Kidney capillary endothelial cell (primary cell): ENCODE measurements at regions not wholly inside any gene's neighbourhood (a gene's known extent, or its start where the extent isn't known, plus 50 kb on each side); places are given as distances from the start of the nearest gene placed in this dataset.
"Not testable (repeated sequence)": the region's sequence is repeated elsewhere in the genome, so short reads cannot be mapped to it uniquely, and the experiment has no call there.

Source experiments
- DNase-seq: peaks from one replicate; pipeline ENCODE4 v3.0.0-alpha.2; 2018; ENCODE audit warnings: low spot score

- no peak for DNase-seq
Measured at GRCh38 chr19:29154163-29154562, 58.8 kb downstream of the UQCRFS1 start.

GRCh38 chr19:29145756-29146155 is 67.2 kb downstream of the UQCRFS1 start:
- no peak for DNase-seq

DNA sequence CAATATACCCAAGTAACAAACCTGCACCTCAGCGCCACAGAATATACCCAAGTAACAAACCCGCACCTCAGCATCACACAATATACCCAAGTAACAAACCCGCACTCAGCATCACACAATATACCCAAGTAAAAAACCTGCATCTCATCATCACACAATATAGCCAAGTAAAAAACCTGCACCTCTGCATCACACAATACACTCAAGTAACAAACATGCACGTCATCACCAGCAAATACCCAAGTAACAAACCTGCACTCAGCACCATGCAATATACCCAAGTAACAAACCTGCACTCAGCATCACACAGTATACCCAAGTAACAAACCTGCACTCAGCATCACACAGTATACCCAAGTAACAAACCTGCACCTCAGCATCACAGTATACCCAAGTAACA is 69.8 kb downstream of the UQCRFS1 start:
- no peak for DNase-seq

DNA sequence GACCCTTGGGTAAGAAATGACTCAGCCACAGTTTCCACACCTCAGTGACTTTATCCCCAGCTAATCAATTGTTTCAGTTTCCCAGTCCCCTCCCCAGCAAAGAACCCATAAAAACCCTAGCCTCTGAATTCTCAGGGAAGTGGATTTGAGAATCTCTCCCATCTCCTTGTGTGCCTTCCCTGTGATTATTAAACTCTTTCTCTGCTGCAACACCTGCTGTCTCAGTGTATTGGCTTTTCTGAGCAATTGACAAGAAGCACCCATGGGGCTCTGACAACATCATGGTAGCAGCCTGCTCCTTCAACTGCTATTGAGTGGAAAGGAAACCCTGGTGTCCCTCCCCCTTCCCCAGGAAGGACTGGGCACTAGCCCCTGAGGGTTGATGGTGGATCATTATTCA is 73.7 kb downstream of the UQCRFS1 start:
- DNase-seq, result no peak

- not testable (repeated sequence) for DNase-seq
Measured at GRCh38 chr19:29138206-29138605, 74.7 kb downstream of the UQCRFS1 start.

DNA sequence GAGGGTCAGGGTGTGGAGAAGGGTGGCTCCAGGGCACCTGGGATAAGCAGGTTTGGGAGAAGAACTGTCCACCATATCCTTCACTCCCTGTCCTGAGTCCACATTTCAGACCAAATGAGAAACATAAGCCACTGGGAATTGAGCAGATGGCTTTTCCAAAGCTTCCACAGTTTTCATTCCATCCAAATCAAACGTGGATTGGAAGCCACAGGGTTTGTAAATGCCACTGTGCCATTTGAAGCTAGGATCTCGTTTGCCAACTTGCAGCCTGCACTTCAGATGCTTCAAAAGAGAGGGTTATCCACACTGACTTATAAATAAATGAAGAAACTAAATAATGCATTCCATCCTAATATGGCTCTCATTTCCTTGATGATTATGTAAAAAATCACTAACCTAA is 81.5 kb downstream of the UQCRFS1 start:
- DNase-seq, result no peak

DNA sequence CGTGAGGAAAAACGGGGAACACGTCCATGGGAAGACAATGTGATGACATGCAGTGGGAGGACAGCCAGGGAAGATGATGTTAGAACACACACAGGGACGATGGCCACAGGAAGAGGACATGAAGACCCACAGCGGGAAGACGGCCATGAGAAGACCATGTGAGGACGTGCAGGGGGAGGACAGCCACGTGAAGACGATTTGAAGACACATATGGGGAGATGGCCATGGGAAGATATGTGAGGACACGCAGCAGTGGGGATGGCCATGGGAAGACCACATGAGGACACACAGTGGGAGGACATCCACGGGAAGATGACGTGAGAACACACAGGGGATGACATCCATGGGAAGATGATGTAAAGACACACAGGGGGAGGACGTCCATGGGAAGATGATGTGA is 83.8 kb downstream of the UQCRFS1 start:
- no peak for DNase-seq

DNA sequence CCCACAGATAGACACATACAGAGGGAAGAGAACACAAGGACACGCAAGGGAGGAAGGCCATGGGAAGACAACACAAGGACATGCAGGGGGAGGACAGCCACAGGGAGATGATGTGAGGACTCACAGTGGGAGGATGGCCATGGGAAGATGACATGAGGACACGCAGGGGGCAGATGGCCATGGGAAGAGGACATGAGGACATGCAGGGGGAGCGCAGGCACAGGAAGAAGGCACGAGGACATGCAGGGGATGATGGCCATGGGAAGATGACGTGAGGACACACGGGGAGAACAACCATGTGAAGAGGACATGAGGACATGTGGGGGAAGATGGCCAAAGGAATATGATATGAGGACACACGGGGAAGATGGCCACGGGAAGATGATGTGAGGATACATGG is 84.7 kb downstream of the UQCRFS1 start:
- no peak for DNase-seq

GRCh38 chr19:29122185-29122584 is 90.8 kb downstream of the UQCRFS1 start:
- DNase-seq, result no peak

- DNase-seq, result no peak
Measured at GRCh38 chr19:29121684-29122083, 91.3 kb downstream of the UQCRFS1 start.

DNA sequence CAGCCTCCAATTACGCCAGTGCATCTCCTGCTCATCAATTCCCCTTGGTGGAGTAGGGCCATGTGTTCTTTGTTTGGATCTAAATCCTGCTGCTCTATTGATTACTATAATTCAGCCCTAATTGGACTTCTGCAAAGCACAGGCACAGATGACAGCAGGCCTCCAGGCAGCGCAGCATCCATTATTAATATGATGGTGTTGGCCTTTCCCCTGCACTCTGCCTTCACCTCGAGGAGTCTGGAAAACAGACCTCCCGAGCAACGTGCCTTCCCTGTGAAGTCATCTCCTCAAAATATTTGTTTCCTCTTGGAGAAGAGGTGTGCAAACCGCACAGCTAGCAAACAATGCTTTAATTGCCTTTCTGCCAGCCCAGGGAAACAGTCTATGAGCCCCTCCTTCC is 92.5 kb downstream of the UQCRFS1 start:
- DNase-seq, result no peak

DNA sequence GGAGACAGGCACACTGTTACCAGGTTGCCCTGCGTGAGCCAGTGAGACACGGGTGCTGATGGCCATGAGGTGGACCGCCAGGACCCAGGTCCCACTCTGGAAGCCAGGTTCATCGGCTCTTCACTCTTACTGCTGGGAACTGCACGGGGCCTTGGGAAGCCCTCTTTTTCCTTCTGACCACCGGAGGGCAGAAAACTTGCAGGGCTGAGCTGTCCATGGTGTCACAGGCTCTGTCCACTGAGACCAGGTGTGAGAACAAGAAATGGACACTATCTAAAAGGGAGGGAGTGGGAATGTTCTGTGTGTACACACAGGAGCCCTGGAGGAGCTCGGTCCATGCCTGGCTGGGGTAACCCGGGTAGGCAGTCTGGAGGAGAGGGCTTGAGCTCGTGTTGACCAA is 93.4 kb downstream of the UQCRFS1 start:
- DNase-seq, result no peak

DNA sequence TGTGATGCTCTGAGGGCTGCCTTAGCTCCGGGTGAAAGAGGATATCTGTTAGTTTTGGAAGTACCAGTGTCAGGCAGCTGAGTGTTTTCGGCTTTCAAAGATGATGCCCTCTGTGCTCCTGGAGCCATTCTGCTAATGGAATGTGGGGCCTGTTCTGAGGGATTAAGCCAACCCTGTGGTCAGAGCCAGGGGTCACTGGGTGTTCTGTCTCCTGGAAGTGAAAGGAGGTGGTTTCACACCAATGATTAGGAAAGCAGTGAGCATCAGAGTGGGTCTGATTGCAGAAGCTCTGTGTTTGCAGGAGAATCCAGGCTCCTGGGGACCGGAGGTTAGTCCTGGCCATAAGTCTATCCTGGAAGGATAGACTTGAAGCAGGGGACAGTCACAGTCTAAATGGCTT is 94.6 kb downstream of the UQCRFS1 start:
- no peak for DNase-seq

GRCh38 chr19:29117926-29118325 is 95.0 kb downstream of the UQCRFS1 start:
- no peak for DNase-seq

- DNase-seq, result no peak
Measured at GRCh38 chr19:29115181-29115580, 97.8 kb downstream of the UQCRFS1 start.

GRCh38 chr19:29113838-29114237 is 99.1 kb downstream of the UQCRFS1 start:
- DNase-seq, result no peak

DNA sequence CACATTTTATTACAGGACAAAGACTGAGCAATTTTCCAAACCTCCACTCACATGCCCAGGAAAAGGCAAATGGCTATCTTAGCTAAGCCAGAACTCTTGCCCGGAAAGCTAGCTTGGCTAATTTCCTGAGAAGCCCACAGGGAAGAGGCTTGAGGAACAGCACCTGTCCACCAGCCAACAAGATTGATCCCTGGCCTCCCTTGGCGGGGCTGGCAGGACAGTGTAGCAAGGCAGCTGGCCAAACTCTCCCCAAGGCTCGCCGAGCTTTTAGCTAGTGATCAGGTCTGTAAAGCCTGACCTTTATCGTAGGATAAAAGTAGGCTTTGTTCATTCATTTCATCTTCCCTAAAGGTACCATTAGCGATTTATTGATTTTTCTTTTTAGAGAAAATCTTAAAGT is 101.4 kb downstream of the UQCRFS1 start:
- DNase-seq, result no peak

- no peak for DNase-seq
Measured at GRCh38 chr19:29107831-29108230, 105.1 kb downstream of the UQCRFS1 start.

DNA sequence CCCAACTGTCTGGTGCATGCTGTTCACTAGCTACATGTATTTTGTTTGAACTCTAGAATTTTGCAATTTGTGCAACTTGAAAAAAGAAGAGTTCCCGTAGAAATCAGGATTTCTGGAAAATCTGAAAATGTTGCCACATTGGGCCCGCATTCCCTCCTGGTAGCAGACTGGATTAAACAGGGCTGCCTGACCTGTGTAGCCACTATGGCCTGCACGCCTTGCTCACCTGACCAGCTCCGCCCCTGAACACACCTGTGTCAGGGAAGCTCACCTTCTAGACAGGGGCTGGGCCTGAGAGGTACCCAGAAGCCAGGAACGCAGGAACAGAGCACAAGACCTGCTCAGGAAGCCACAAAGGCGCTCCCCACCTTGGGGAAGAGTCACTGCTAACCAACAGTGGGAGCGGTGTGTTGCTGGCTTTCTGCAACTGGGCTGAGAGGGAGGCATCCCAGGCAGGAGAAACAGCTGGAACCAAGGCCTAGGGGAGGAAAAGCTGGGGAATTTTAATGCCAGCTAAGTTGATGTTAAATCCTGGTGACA is 106.5 kb downstream of the UQCRFS1 start:
- DNase-seq, result no peak

- DNase-seq, result no peak
Measured at GRCh38 chr19:29105629-29106292, 107.2 kb downstream of the UQCRFS1 start.

DNA sequence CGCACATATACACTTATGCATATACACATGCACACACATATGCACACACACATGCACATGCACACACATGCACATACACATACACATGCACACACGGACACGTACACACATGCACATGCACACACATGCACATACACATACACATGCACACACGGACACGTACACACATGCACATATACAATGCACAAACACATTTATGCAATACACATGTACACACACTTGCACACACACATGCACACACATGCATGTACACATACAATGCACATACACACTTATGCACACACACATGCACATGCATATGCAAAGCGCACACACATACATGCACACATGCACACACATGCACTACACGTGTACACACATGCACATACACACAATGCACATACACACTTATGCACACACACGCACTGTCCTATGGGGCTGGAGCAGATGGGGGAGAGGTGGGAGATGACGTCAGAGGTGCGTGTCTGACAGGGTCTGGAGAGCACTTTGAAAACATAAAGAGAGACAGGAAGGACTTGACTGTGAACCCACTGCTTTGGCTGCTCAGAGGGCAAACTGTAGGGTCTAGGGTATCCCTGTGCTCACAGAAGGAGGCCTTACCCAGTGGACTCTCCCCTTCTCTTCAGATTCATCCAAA is 108.2 kb downstream of the UQCRFS1 start:
- DNase-seq, result no peak

GRCh38 chr19:29098863-29099481 is 114.0 kb downstream of the UQCRFS1 start:
- DNase-seq, result no peak

DNA sequence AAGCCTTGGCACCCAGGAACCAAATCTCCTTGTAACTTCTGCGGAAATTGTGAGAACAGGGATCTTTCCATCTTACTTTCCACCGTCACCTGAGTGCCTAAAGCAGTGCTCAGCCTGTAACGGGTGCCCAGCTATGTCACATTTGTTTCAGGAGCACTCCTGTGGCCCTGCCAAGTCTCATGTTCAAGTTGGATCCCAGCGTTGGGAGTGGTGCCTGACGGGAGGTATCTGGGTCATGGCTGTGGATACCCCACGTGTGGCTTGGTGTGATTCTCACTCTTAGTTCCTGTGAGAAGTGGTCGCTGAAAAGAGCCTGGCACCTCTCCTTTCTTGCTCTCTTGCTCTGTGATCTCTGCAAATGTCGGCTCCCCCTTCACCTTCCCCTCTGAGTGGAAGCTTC is 114.9 kb downstream of the UQCRFS1 start:
- DNase-seq, result no peak
